ENCODE measurements at regions not wholly inside any gene's neighbourhood (a gene's known extent, or its start where the extent isn't known, plus 50 kb on each side); places are given as distances from the start of the nearest gene placed in this dataset.

GRCh38 chr11:27596802-27597201 lies 90.2 kb upstream of the LIN7C start:
- TF ChIP-seq CTCF (IDR thresholded peaks at IDR 0.05; ENCODE audit: insufficient read depth, low read depth, low read length) (no peak), EZH2 (IDR thresholded peaks at IDR 0.05; ENCODE audit: insufficient read depth, low read length) (no peak)

All from astrocyte (in vitro differentiated cells and primary cell).